A673 (cell line): ENCODE measurements at regions not wholly inside any gene's neighbourhood (a gene's known extent, or its start where the extent isn't known, plus 50 kb on each side); places are given as distances from the start of the nearest gene placed in this dataset.

Experiments used
- BruUV-seq: library from RNA; stranded (reverse); fragments of 400-500 nt; replicated peaks from 2 replicates; lab custom pipeline; 2021; lab: Mats Ljungman, UMichigan
- CTCF ChIA-PET: fragments of 300-600 bp; sonication (Branson Sonifier 250); formaldehyde crosslinking; loops from one replicate; lab custom pipeline; 2022; ENCODE audit warnings: antibody characterized with exemption; lab: Charles Lee
- POLR2A ChIA-PET: fragments of 300-600 bp; sonication (Branson Sonifier 250); formaldehyde crosslinking; loops from one replicate; lab custom pipeline; 2022; ENCODE audit warnings: antibody characterized with exemption; ENCODE audit not compliant: low non-redundant PET; lab: Charles Lee
- DNase-seq: peaks from one replicate; pipeline ENCODE4 v3.0.0-alpha.2; 2015; ENCODE audit warnings: low spot score
- H3K27ac ChIP-seq: fragments of 200-600 bp; sonication (generic); 2 replicates; pipeline ENCODE4 v1.5.1; 2016; ENCODE audit warnings: mixed run types, low read depth, mild to moderate bottlenecking, mixed read lengths, antibody characterized with exemption, low read length; ENCODE audit not compliant: poor library complexity, severe bottlenecking
- H3K27me3 ChIP-seq: fragments of 200-600 bp; sonication (generic); replicated peaks from 2 replicates; pipeline ENCODE4 v1.6.1; 2017; ENCODE audit warnings: mixed run types, low read depth, mild to moderate bottlenecking, mixed read lengths, antibody characterized with exemption, low read length; ENCODE audit not compliant: insufficient read depth, poor library complexity
- H3K36me3 ChIP-seq: fragments of 200-600 bp; sonication (generic); 2 replicates; pipeline ENCODE4 v1.6.1; 2016; ENCODE audit warnings: mixed run types, mild to moderate bottlenecking, mixed read lengths, antibody characterized with exemption, low read length; ENCODE audit not compliant: insufficient read depth, poor library complexity, severe bottlenecking
- H3K4me1 ChIP-seq: fragments of 200-600 bp; sonication (generic); 2 replicates; pipeline ENCODE4 v1.6.1; 2017; ENCODE audit warnings: mixed run types, mild to moderate bottlenecking, mixed read lengths, antibody characterized with exemption, low read length; ENCODE audit not compliant: insufficient read depth, poor library complexity, severe bottlenecking
- H3K4me3 ChIP-seq: fragments of 200-600 bp; sonication (generic); 2 replicates; pipeline ENCODE4 v1.5.1; 2016; ENCODE audit warnings: low read depth, mixed run types, mild to moderate bottlenecking, mixed read lengths, low read length; ENCODE audit not compliant: poor library complexity, severe bottlenecking
- H3K9me3 ChIP-seq: fragments of 200-600 bp; sonication (generic); 2 replicates; pipeline ENCODE4 v1.6.1; 2016; ENCODE audit warnings: mixed run types, low read depth, mild to moderate bottlenecking, mixed read lengths, antibody characterized with exemption, low read length; ENCODE audit not compliant: poor library complexity, severe bottlenecking
- CTCF ChIP-seq: fragments of 300-800, 200-600 bp; sonication (generic); conservative IDR thresholded peaks from 2 replicates; pipeline ENCODE4 v1.5.1; 2017; ENCODE audit warnings: low read depth, mild to moderate bottlenecking, antibody characterized with exemption, low read length, moderate library complexity, mixed read lengths
- EZH2 ChIP-seq: fragments of 200-600 bp; sonication (generic); IDR thresholded peaks from 2 replicates; pipeline ENCODE4 v1.6.1; 2017; ENCODE audit warnings: borderline replicate concordance, low read depth, mild to moderate bottlenecking, mixed read lengths, antibody characterized with exemption, low read length; ENCODE audit not compliant: poor library complexity, severe bottlenecking
- intact Hi-C: fragments of 100-400 bp; cut with micrococcal nuclease; formaldehyde crosslinking; loops from one replicate; pipeline ENCODE4 v1.10.0; 2022; ENCODE audit not compliant: unreplicated experiment

DNA sequence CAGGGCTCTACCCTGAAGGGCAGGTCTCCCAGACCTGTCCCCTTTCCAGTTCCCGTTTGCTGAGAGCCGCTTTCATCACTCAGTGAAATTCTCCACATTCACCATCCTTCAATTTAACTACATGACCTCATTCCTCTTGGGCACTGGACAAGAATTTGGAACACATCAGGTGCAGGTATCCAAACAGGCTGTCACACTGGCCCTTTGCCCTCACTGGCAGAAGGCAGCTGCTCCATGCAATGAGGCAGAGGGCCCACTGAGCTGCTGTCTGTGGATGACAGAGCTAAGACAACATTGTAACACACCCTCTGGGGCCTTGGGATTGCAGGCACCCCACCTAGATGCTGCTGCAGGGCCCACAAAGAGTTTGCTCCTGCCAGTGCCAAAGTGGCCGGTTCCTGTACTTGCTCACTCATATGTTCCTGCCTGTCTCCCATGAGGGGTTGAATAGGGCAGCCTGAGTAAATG, 55.1 kb downstream of the ACTL7B start:
- H3K9me3 ChIP-seq, result no peaks in the 10 kb centered on the region
- no TSS peak for BruUV-seq
- ChIA-PET CTCF (no interaction called here), POLR2A (no interaction called here)
- H3K4me1 ChIP-seq, result no peaks in the 10 kb centered on the region
- H3K27me3 ChIP-seq, result no peaks in the 10 kb centered on the region
- intact Hi-C loops, result no loop called here
- DNase-seq, result no peak
- no peaks in the 10 kb centered on the region for H3K36me3 ChIP-seq
- H3K4me3 ChIP-seq, result no peak overlapping the region
- no peak overlapping the region for H3K27ac ChIP-seq
- TF ChIP-seq CTCF (no peak), EZH2 (no peak)

GRCh38 chr9:108793573-108793972, 62.2 kb downstream of the ACTL7B start:
- H3K4me1 ChIP-seq, result no peaks in the 10 kb centered on the region
- ChIA-PET POLR2A (no interaction called here), CTCF (no interaction called here)
- TF ChIP-seq EZH2, result no peak
- TF ChIP-seq CTCF, result no peak
- intact Hi-C loops, result no loop called here
- DNase-seq, result no peak
- H3K27me3 ChIP-seq, result no peaks in the 10 kb centered on the region
- BruUV-seq, result no TSS peak
- no peak overlapping the region for H3K27ac ChIP-seq
- no peaks in the 10 kb centered on the region for H3K36me3 ChIP-seq
- no peak overlapping the region for H3K4me3 ChIP-seq
- H3K9me3 ChIP-seq, result no peaks in the 10 kb centered on the region

- Histone ChIP-seq H3K27ac (no peak overlapping the region), H3K4me1 (peaks cover 21% of the 10 kb centered on the region), H3K27me3 (no peaks in the 10 kb centered on the region), H3K9me3 (no peaks in the 10 kb centered on the region), H3K36me3 (no peaks in the 10 kb centered on the region), H3K4me3 (no peak overlapping the region)
- TF ChIP-seq EZH2 (no peak), CTCF (no peak)
- ChIA-PET CTCF (no interaction called here), POLR2A (no interaction called here)
- intact Hi-C loops, result no loop called here
- BruUV-seq, result no TSS peak
- no peak for DNase-seq
Observed at GRCh38 chr9:108789742-108790141, 66.0 kb downstream of the ACTL7B start.
